ENCODE measurements at regions not wholly inside any gene's neighbourhood (a gene's known extent, or its start where the extent isn't known, plus 50 kb on each side); places are given as distances from the start of the nearest gene placed in this dataset.

GRCh38 chr2:151186011-151186410 is 75.7 kb downstream of the RBM43 start:
- TF ChIP-seq GATA2 (IDR thresholded peaks at IDR 0.05; ENCODE audit: low read depth, low read length) = no peak
- TF ChIP-seq GATA3 (IDR thresholded peaks at IDR 0.05; ENCODE audit: low read depth, low read length) = no peak

Measured in SH-SY5Y (cell line).